ENCODE measurements at regions not wholly inside any gene's neighbourhood (a gene's known extent, or its start where the extent isn't known, plus 50 kb on each side); places are given as distances from the start of the nearest gene placed in this dataset.

- Mint-ChIP-seq H3K36me3 (ENCODE audit: insufficient read depth in 2 of 2) (no peaks in the 10 kb centered on the region), H3K27me3 (ENCODE audit: low read depth) (no peaks in the 10 kb centered on the region), H3K27ac (no peak overlapping the region), H3K4me1 (ENCODE audit: low read depth) (no peaks in the 10 kb centered on the region), H3K4me3 (no peak overlapping the region), H3K9me3 (no peaks in the 10 kb centered on the region)
- ATAC-seq (replicated peaks in 1 of 2) (peak; percentile 41 to 44), DNase-seq (peak; percentile 32 to 47)
These were observed 99.4 kb upstream of the BLID start for GRCh38 chr11:122215244-122215992.

- no peaks in the 10 kb centered on the region for H3K9me3 Mint-ChIP-seq
- no peak overlapping the region for H3K4me3 Mint-ChIP-seq
- DNase-seq (no peak), ATAC-seq (replicated peaks in 1 of 2) (no peak)
- H3K4me1 Mint-ChIP-seq (ENCODE audit: low read depth), result no peaks in the 10 kb centered on the region
- H3K27me3 Mint-ChIP-seq (ENCODE audit: low read depth), result peaks cover 6% of the 10 kb centered on the region
- no peaks in the 10 kb centered on the region for H3K36me3 Mint-ChIP-seq (ENCODE audit: insufficient read depth in 2 of 2)
- no peak overlapping the region for H3K27ac Mint-ChIP-seq
These were observed 98.6 kb upstream of the BLID start for GRCh38 chr11:122214567-122214966.

GRCh38 chr11:122214080-122214479, 98.1 kb upstream of the BLID start:
- Mint-ChIP-seq H3K4me3 (no peak overlapping the region), H3K4me1 (ENCODE audit: low read depth) (no peaks in the 10 kb centered on the region), H3K9me3 (no peaks in the 10 kb centered on the region), H3K27ac (no peak overlapping the region), H3K27me3 (ENCODE audit: low read depth) (peaks cover 6% of the 10 kb centered on the region), H3K36me3 (ENCODE audit: insufficient read depth in 2 of 2) (no peaks in the 10 kb centered on the region)
- ATAC-seq (replicated peaks in 1 of 2) (no peak), DNase-seq (no peak)

GRCh38 chr11:122213171-122213570, 97.2 kb upstream of the BLID start:
- H3K36me3 Mint-ChIP-seq (ENCODE audit: insufficient read depth in 2 of 2), result no peaks in the 10 kb centered on the region
- no peak overlapping the region for H3K27ac Mint-ChIP-seq
- H3K9me3 Mint-ChIP-seq, result no peaks in the 10 kb centered on the region
- H3K27me3 Mint-ChIP-seq (ENCODE audit: low read depth), result peaks cover 6% of the 10 kb centered on the region
- DNase-seq (no peak), ATAC-seq (replicated peaks in 1 of 2) (no peak)
- H3K4me3 Mint-ChIP-seq, result no peak overlapping the region
- no peaks in the 10 kb centered on the region for H3K4me1 Mint-ChIP-seq (ENCODE audit: low read depth)

- Mint-ChIP-seq H3K4me3 (no peak overlapping the region), H3K9me3 (no peaks in the 10 kb centered on the region), H3K36me3 (ENCODE audit: insufficient read depth in 2 of 2) (no peaks in the 10 kb centered on the region), H3K27me3 (ENCODE audit: low read depth) (peaks cover 11% of the 10 kb centered on the region), H3K4me1 (ENCODE audit: low read depth) (no peaks in the 10 kb centered on the region), H3K27ac (no peak overlapping the region)
- ATAC-seq (replicated peaks in 1 of 2) (no peak), DNase-seq (no peak)
These were observed 94.5 kb upstream of the BLID start for GRCh38 chr11:122210367-122210997.

- H3K4me3 Mint-ChIP-seq, result no peak overlapping the region
- no peak for DNase-seq
- no peak for ATAC-seq (replicated peaks in 1 of 2)
- no peaks in the 10 kb centered on the region for H3K9me3 Mint-ChIP-seq
- H3K27ac Mint-ChIP-seq, result no peak overlapping the region
- no peaks in the 10 kb centered on the region for H3K4me1 Mint-ChIP-seq (ENCODE audit: low read depth)
- H3K36me3 Mint-ChIP-seq (ENCODE audit: insufficient read depth in 2 of 2), result no peaks in the 10 kb centered on the region
- H3K27me3 Mint-ChIP-seq (ENCODE audit: low read depth), result peaks cover 17% of the 10 kb centered on the region
These were observed 93.8 kb upstream of the BLID start for GRCh38 chr11:122209619-122210366.

GRCh38 chr11:122207921-122208764, 92.1 kb upstream of the BLID start:
- ATAC-seq (replicated peaks in 1 of 2) (no peak), DNase-seq (no peak)
- Mint-ChIP-seq H3K27ac (no peak overlapping the region), H3K4me1 (ENCODE audit: low read depth) (no peaks in the 10 kb centered on the region), H3K4me3 (no peak overlapping the region), H3K27me3 (ENCODE audit: low read depth) (peaks cover 30% of the 10 kb centered on the region), H3K36me3 (ENCODE audit: insufficient read depth in 2 of 2) (no peaks in the 10 kb centered on the region), H3K9me3 (no peaks in the 10 kb centered on the region)

- no peak for ATAC-seq (replicated peaks in 1 of 2)
- H3K4me3 Mint-ChIP-seq, result no peak overlapping the region
- peaks cover 36% of the 10 kb centered on the region for H3K27me3 Mint-ChIP-seq (ENCODE audit: low read depth)
These were observed 91.5 kb upstream of the BLID start for GRCh38 chr11:122207505-122207904.

GRCh38 chr11:122205036-122205435, 89.0 kb upstream of the BLID start:
- Mint-ChIP-seq H3K4me1 (ENCODE audit: low read depth) (no peaks in the 10 kb centered on the region), H3K27me3 (ENCODE audit: low read depth) (peaks cover 34% of the 10 kb centered on the region)
- ATAC-seq (replicated peaks in 1 of 2), result no peak

More at GRCh38 chr11:122207505-122207904, 91.5 kb upstream of the BLID start:
- Mint-ChIP-seq H3K36me3 (ENCODE audit: insufficient read depth in 2 of 2) (no peaks in the 10 kb centered on the region), H3K4me1 (ENCODE audit: low read depth) (no peaks in the 10 kb centered on the region), H3K27ac (no peak overlapping the region), H3K9me3 (no peaks in the 10 kb centered on the region)
- DNase-seq, result no peak

GRCh38 chr11:122204206-122204605, 88.2 kb upstream of the BLID start:
- ATAC-seq (replicated peaks in 1 of 2) (no peak), DNase-seq (no peak)
- H3K9me3 Mint-ChIP-seq, result no peaks in the 10 kb centered on the region
- H3K27ac Mint-ChIP-seq, result no peak overlapping the region
- no peaks in the 10 kb centered on the region for H3K36me3 Mint-ChIP-seq (ENCODE audit: insufficient read depth in 2 of 2)
- peaks cover 32% of the 10 kb centered on the region for H3K27me3 Mint-ChIP-seq (ENCODE audit: low read depth)
- H3K4me1 Mint-ChIP-seq (ENCODE audit: low read depth), result no peaks in the 10 kb centered on the region
- no peak overlapping the region for H3K4me3 Mint-ChIP-seq

More at GRCh38 chr11:122205036-122205435, 89.0 kb upstream of the BLID start:
- Mint-ChIP-seq H3K36me3 (ENCODE audit: insufficient read depth in 2 of 2) (no peaks in the 10 kb centered on the region), H3K4me3 (no peak overlapping the region), H3K9me3 (no peaks in the 10 kb centered on the region), H3K27ac (no peak overlapping the region)
- DNase-seq, result no peak

GRCh38 chr11:122202951-122203456, 87.0 kb upstream of the BLID start:
- Mint-ChIP-seq H3K9me3 (no peaks in the 10 kb centered on the region), H3K4me1 (ENCODE audit: low read depth) (no peaks in the 10 kb centered on the region), H3K4me3 (no peak overlapping the region), H3K27ac (no peak overlapping the region), H3K27me3 (ENCODE audit: low read depth) (peaks cover 32% of the 10 kb centered on the region), H3K36me3 (ENCODE audit: insufficient read depth in 2 of 2) (no peaks in the 10 kb centered on the region)
- ATAC-seq (replicated peaks in 1 of 2), result peak; percentile 64 to 75
- DNase-seq, result peak; percentile 47 to 58

GRCh38 chr11:122202161-122202950, 86.3 kb upstream of the BLID start:
- no peak overlapping the region for H3K27ac Mint-ChIP-seq
- no peak overlapping the region for H3K4me3 Mint-ChIP-seq
- no peaks in the 10 kb centered on the region for H3K4me1 Mint-ChIP-seq (ENCODE audit: low read depth)
- H3K9me3 Mint-ChIP-seq, result no peaks in the 10 kb centered on the region
- DNase-seq, result no peak
- peaks cover 37% of the 10 kb centered on the region for H3K27me3 Mint-ChIP-seq (ENCODE audit: low read depth)
- no peaks in the 10 kb centered on the region for H3K36me3 Mint-ChIP-seq (ENCODE audit: insufficient read depth in 2 of 2)
- peak in 1 of 2 donors; percentile 15 for ATAC-seq (replicated peaks in 1 of 2)

Measured in activated T-cell treated with anti-CD3 and anti-CD28 coated beads, Interleukin-2, amount 50 U/mL, for 72 hours (primary cell).